ENCODE measurements at regions not wholly inside any gene's neighbourhood (a gene's known extent, or its start where the extent isn't known, plus 50 kb on each side); places are given as distances from the start of the nearest gene placed in this dataset.
A peak's percentile ranks its signal among the peaks of the same experiment; 100 is the strongest.

GRCh38 chrY:12537226-12537854 is 163.7 kb upstream of the USP9Y start:
- Histone ChIP-seq H3K27me3 (ENCODE audit: control insufficient read depth, insufficient read depth, low read length) (no peaks in the 10 kb centered on the region), H3K4me3 (ENCODE audit: low read depth, low read length) (peak overlapping the region; percentile 17), H3K36me3 (ENCODE audit: control insufficient read depth, insufficient read depth, low read length) (no peaks in the 10 kb centered on the region)
- FAIRE-seq: no peak
- DNase-seq (ENCODE audit: low read depth): no peak
- TF ChIP-seq, protein P1, sequence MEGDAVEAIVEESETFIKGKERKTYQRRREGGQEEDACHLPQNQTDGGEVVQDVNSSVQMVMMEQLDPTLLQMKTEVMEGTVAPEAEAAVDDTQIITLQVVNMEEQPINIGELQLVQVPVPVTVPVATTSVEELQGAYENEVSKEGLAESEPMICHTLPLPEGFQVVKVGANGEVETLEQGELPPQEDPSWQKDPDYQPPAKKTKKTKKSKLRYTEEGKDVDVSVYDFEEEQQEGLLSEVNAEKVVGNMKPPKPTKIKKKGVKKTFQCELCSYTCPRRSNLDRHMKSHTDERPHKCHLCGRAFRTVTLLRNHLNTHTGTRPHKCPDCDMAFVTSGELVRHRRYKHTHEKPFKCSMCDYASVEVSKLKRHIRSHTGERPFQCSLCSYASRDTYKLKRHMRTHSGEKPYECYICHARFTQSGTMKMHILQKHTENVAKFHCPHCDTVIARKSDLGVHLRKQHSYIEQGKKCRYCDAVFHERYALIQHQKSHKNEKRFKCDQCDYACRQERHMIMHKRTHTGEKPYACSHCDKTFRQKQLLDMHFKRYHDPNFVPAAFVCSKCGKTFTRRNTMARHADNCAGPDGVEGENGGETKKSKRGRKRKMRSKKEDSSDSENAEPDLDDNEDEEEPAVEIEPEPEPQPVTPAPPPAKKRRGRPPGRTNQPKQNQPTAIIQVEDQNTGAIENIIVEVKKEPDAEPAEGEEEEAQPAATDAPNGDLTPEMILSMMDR (IDR thresholded peaks at IDR 0.05; ENCODE audit: insufficient read depth, low read length, severe bottlenecking): no peak

DNA sequence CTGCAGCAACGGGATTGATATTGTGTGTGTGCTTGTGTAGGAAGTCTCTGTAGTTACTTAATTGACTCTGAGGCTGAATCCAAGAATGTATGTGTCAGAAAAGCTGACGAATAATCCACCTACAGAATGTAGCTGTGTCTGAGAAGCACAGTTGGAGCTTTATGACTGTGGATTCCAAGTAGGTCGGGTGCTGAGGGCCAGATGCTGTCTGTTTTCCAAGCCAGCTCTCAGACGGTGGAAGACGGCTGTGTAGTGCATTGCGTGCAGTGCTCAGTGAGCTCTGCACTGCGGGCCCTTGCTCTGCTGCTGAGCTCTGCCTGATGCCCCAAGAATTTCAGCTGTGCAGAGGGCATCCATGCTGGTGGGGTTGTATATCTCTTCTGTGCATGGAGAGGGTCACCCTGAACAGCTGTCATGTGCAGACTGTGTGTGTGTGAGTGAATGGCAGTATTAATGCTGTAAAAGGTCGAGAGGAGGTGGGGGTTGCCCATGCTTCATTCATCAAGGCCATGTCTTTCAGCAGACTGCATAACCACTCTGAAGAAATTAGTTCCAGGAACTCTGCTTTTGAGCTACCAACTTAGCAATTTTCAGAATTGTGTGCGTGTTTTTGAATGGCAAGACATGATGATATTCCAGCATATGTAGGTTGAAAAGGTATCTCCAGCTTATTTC is 154.1 kb upstream of the USP9Y start:
- H3K27me3 ChIP-seq (ENCODE audit: control insufficient read depth, insufficient read depth, low read length): no peaks in the 10 kb centered on the region
- no peak for FAIRE-seq
- TF ChIP-seq, protein P1 (IDR thresholded peaks at IDR 0.05; ENCODE audit: insufficient read depth, low read length, severe bottlenecking): no peak
- H3K36me3 ChIP-seq (ENCODE audit: control insufficient read depth, insufficient read depth, low read length): no peaks in the 10 kb centered on the region
- H3K4me3 ChIP-seq (ENCODE audit: low read depth, low read length): no peak overlapping the region
- no peak for DNase-seq (ENCODE audit: low read depth)

DNA sequence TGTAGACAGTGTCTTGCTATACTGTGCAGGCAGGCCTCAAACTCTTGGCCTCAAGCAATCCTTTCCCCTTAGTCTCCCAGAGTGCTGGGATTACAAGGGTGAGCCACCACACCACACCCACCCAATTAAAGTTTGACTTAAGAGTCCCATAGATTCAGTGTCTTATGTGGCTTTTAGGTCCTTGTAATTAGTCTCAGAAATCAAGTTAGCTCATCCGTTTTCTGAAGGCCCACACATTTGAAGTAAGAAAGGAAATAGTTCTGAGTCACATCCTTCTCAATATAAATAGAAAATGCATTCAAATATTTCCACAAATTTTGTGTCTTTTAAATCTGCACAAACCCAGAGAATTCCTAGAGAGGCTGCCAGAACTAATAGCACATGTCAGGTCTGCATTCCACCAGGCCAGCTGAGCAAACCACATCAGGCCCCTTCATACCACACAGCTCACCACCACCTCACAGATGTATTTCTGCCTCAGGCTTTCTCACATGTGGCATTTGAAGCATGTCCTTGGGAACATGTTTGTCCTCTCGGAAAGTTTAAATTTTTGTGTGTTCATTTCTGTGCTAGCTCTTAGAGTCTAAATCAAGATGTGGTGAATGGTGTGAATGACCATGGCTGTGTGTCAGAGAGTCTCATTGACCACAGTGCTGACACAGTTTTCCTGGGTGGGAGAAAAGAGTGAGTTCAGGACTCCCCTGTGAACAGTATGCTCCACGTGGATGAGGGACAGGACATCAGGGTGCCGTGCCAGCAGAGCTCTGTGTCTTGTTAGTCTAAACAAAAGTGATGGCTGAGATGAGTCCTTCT is 148.4 kb upstream of the USP9Y start:
- FAIRE-seq (no peak), DNase-seq (ENCODE audit: low read depth) (peak; percentile 39)
- Histone ChIP-seq H3K36me3 (ENCODE audit: control insufficient read depth, insufficient read depth, low read length) (no peaks in the 10 kb centered on the region), H3K27me3 (ENCODE audit: control insufficient read depth, insufficient read depth, low read length) (no peaks in the 10 kb centered on the region), H3K4me3 (ENCODE audit: low read depth, low read length) (no peak overlapping the region)
- TF ChIP-seq, protein P1 (IDR thresholded peaks at IDR 0.05; ENCODE audit: insufficient read depth, low read length, severe bottlenecking): no peak

- TF ChIP-seq, protein P1 (IDR thresholded peaks at IDR 0.05; ENCODE audit: insufficient read depth, low read length, severe bottlenecking): no peak
- DNase-seq (ENCODE audit: low read depth) (peak; percentile 61), FAIRE-seq (no peak)
- Histone ChIP-seq H3K4me3 (ENCODE audit: low read depth, low read length) (no peak overlapping the region), H3K27me3 (ENCODE audit: control insufficient read depth, insufficient read depth, low read length) (no peaks in the 10 kb centered on the region), H3K36me3 (ENCODE audit: control insufficient read depth, insufficient read depth, low read length) (no peaks in the 10 kb centered on the region)
These were observed 147.1 kb upstream of the USP9Y start for GRCh38 chrY:12553909-12554308.

GRCh38 chrY:12555005-12555404 is 146.0 kb upstream of the USP9Y start:
- no peak overlapping the region for H3K4me3 ChIP-seq (ENCODE audit: low read depth, low read length)
- no peaks in the 10 kb centered on the region for H3K27me3 ChIP-seq (ENCODE audit: control insufficient read depth, insufficient read depth, low read length)
- FAIRE-seq: no peak
- DNase-seq (ENCODE audit: low read depth): peak; percentile 71
- TF ChIP-seq, protein P1 (IDR thresholded peaks at IDR 0.05; ENCODE audit: insufficient read depth, low read length, severe bottlenecking): no peak
- no peaks in the 10 kb centered on the region for H3K36me3 ChIP-seq (ENCODE audit: control insufficient read depth, insufficient read depth, low read length)
